Fibroblast of lung (primary cell): ENCODE measurements at regions not wholly inside any gene's neighbourhood (a gene's known extent, or its start where the extent isn't known, plus 50 kb on each side); places are given as distances from the start of the nearest gene placed in this dataset.

ENCODE experiments used
- EZH2 ChIP-seq: IDR thresholded peaks from 2 replicates; pipeline ENCODE4 v1.5.1; 2012; ENCODE audit warnings: low read length, control low read depth, mild to moderate bottlenecking; ENCODE audit errors: missing control alignments
- TF ChIP-seq, protein P1 (sequence below), 2 donors: IDR thresholded peaks in 1 of 2; conservative IDR thresholded peaks in 1 of 2; 1 replicate in 1 of 2; 2 replicates in 1 of 2; pipeline ENCODE4 v1.5.1; 2011 to 2012; ENCODE audit warnings: low read length in 2 of 2, control low read depth in 1 of 2, inconsistent platforms in 1 of 2, low read depth in 1 of 2, mild to moderate bottlenecking in 1 of 2

DNA sequence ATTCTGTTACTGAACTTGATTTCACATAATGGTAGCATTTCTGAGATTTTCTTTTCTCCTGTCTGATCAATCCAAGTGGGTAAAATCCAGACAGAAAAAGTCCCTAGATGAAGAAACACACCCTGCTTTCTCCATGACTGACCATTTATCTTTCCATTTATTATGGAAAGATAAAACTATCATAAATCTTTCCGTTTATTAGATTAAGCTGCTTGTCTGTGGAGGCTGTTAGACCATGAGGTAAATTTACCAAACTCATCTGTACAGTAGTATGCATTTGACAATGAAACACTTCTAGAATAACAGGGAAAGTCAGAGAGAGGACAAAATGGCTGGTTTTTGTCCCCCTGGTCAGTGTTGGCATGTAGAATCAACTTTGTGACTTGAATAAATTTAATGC, 491.2 kb upstream of the SEMA6A start:
- TF ChIP-seq EZH2 = no peak
- TF ChIP-seq, protein P1, sequence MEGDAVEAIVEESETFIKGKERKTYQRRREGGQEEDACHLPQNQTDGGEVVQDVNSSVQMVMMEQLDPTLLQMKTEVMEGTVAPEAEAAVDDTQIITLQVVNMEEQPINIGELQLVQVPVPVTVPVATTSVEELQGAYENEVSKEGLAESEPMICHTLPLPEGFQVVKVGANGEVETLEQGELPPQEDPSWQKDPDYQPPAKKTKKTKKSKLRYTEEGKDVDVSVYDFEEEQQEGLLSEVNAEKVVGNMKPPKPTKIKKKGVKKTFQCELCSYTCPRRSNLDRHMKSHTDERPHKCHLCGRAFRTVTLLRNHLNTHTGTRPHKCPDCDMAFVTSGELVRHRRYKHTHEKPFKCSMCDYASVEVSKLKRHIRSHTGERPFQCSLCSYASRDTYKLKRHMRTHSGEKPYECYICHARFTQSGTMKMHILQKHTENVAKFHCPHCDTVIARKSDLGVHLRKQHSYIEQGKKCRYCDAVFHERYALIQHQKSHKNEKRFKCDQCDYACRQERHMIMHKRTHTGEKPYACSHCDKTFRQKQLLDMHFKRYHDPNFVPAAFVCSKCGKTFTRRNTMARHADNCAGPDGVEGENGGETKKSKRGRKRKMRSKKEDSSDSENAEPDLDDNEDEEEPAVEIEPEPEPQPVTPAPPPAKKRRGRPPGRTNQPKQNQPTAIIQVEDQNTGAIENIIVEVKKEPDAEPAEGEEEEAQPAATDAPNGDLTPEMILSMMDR (conservative IDR thresholded peaks at IDR 0.05 in 1 of 2, IDR thresholded peaks at IDR 0.05 in 1 of 2; ENCODE audit: low read depth in 1 of 2, low read length in 2 of 2) = no peak
